K562 (cell line): ENCODE measurements at regions not wholly inside any gene's neighbourhood (a gene's known extent, or its start where the extent isn't known, plus 50 kb on each side); places are given as distances from the start of the nearest gene placed in this dataset.

ENCODE experiments used
- ATAC-seq: fragments of 200-7000 bp; cut with Tn5 transposase; 3 replicates; pipeline ENCODE4 v1.9.1; 2020; ENCODE audit warnings: moderate library complexity
- BruUV-seq: library from RNA; stranded (reverse); fragments of 400-500 nt; replicated peaks from 2 replicates; lab custom pipeline; 2021; lab: Mats Ljungman, UMichigan
- CTCF ChIA-PET: fragments of 300-600 bp; formaldehyde crosslinking; extraction: SDS; loops from one replicate; lab custom pipeline; 2021; ENCODE audit warnings: low intra/inter-chr PET ratio; lab: Yijun Ruan, JAX
- POLR2A ChIA-PET: fragments of 300-600, 350-650 bp; sonication (Branson Sonifier 250); formaldehyde crosslinking; extraction: SDS; loops from one replicate; lab custom pipeline; 2021; ENCODE audit warnings: antibody characterized with exemption, inconsistent platforms; lab: Yijun Ruan, JAX
- DNase-seq, 4 experiments: peaks; one replicate each; pipeline versions ENCODE4 v3.0.0 to v3.0.0-alpha.2; 2011 to 2018; ENCODE audit warnings: low spot score in 3 of 4, mixed read lengths in 3 of 4; ENCODE audit errors: extremely low read depth in 1 of 4
- FAIRE-seq: peaks from 2 replicates; lab custom pipeline; 2011; peaks lifted over from hg19 to GRCh38; lab: Jason Lieb, UNC
- H2AFZ ChIP-seq: 2 replicates; pipeline ENCODE4 v1.6.0; 2011; ENCODE audit warnings: low read depth, low read length, control low read depth, inconsistent platforms
- H3K27ac ChIP-seq: fragments of 200-600 bp; 3 replicates; pipeline ENCODE4 v1.8.0; 2011; ENCODE audit warnings: low read depth, mild to moderate bottlenecking, control low read depth, inconsistent platforms, low read length, moderate library complexity, mixed read lengths; ENCODE audit errors: extremely low read depth
- H3K27me3 ChIP-seq, 2 experiments: fragments of 300-600 bp in 1 of 2; 2 replicates in 1 of 2; 3 replicates in 1 of 2; pipeline versions ENCODE4 v1.6.0 to v1.8.0; 2011; ENCODE audit warnings: inconsistent platforms in 2 of 2, low read length in 2 of 2, mild to moderate bottlenecking in 1 of 2, mixed read lengths in 1 of 2, moderate library complexity in 1 of 2; ENCODE audit not compliant: control insufficient read depth in 2 of 2, insufficient read depth in 2 of 2
- H3K36me3 ChIP-seq: fragments of 300-600 bp; 3 replicates; pipeline ENCODE4 v1.8.0; 2011; ENCODE audit warnings: mild to moderate bottlenecking, low read length, inconsistent platforms; ENCODE audit not compliant: control insufficient read depth, insufficient read depth
- H3K4me1 ChIP-seq, 2 experiments: fragments of 200-600 bp in 1 of 2; replicated peaks in 1 of 2; 2 replicates in 1 of 2; 3 replicates in 1 of 2; pipeline versions ENCODE4 v1.5.1 to v1.8.0; 2011; ENCODE audit warnings: inconsistent platforms in 2 of 2, low read length in 2 of 2, mild to moderate bottlenecking in 1 of 2, mixed read lengths in 1 of 2, moderate library complexity in 1 of 2; ENCODE audit not compliant: control insufficient read depth in 2 of 2, insufficient read depth in 2 of 2
- H3K4me2 ChIP-seq: 2 replicates; pipeline ENCODE4 v1.6.1; 2011; ENCODE audit warnings: low read length, control low read depth, inconsistent platforms, mixed read lengths; ENCODE audit not compliant: insufficient read depth
- H3K4me3 ChIP-seq: fragments of 200-600 bp; sonication (generic), shearing (Covaris generic); 2 replicates; pipeline ENCODE4 v1.5.1; 2016; ENCODE audit warnings: control low read depth, inconsistent platforms
- H3K79me2 ChIP-seq: fragments of 200-600 bp; 3 replicates; pipeline ENCODE4 v1.8.0; 2011; ENCODE audit warnings: low read length, inconsistent platforms; ENCODE audit not compliant: control insufficient read depth, insufficient read depth
- H3K9ac ChIP-seq, 2 experiments: 2 replicates each; pipeline versions ENCODE4 v1.6.0 to v1.6.1; 2011; ENCODE audit warnings: low read depth in 2 of 2, low read length in 2 of 2, control low read depth in 1 of 2, inconsistent platforms in 1 of 2, mild to moderate bottlenecking in 1 of 2, mixed read lengths in 1 of 2; ENCODE audit not compliant: insufficient read depth in 1 of 2
- H3K9me1 ChIP-seq: one replicate; pipeline ENCODE4 v1.6.0; 2011; ENCODE audit warnings: inconsistent platforms, mild to moderate bottlenecking, low read length, moderate library complexity; ENCODE audit not compliant: control insufficient read depth, insufficient read depth
- H3K9me3 ChIP-seq: replicated peaks from 2 replicates; pipeline ENCODE4 v1.5.1; 2011; ENCODE audit warnings: low read depth, low read length, inconsistent platforms; ENCODE audit not compliant: control insufficient read depth, insufficient read depth
- H4K20me1 ChIP-seq: replicated peaks from 2 replicates; pipeline ENCODE4 v1.6.1; 2011; ENCODE audit warnings: low read length, inconsistent platforms, mixed read lengths; ENCODE audit not compliant: control insufficient read depth, insufficient read depth
- ATF3 ChIP-seq, 2 experiments: fragments of 450-650 bp in 1 of 2; sonication (generic) in 1 of 2; formaldehyde crosslinking in 1 of 2; IDR thresholded peaks in 1 of 2; conservative IDR thresholded peaks in 1 of 2; 2 replicates each; pipeline versions ENCODE4 v1.6.1 to v1.8.1; 2016 to 2023; ENCODE audit warnings: mild to moderate bottlenecking in 2 of 2, moderate library complexity in 2 of 2, inconsistent platforms in 1 of 2, missing genetic modification reagents in 1 of 2
- MTA1 ChIP-seq: fragments of 450-650 bp; IDR thresholded peaks from 2 replicates; pipeline ENCODE4 v1.6.1; 2017; ENCODE audit warnings: borderline replicate concordance
- POLR2H ChIP-seq: IDR thresholded peaks from 2 replicates; pipeline ENCODE4 v1.6.1; 2016; ENCODE audit warnings: missing genetic modification characterization, low read depth, mild to moderate bottlenecking, control low read depth, missing compliant biosample characterization, moderate library complexity
- POLR3G ChIP-seq: IDR thresholded peaks from 2 replicates; pipeline ENCODE4 v1.6.1; 2011; ENCODE audit not compliant: insufficient read length, insufficient replicate concordance; ENCODE audit errors: extremely low read depth
- RBM39 ChIP-seq: fragments of 200-400 bp; formaldehyde crosslinking; optimal IDR thresholded peaks from 2 replicates; pipeline ENCODE3; 2018; ENCODE audit warnings: low read depth, low read length
- THRA ChIP-seq: fragments of 450-650 bp; IDR thresholded peaks from 2 replicates; pipeline ENCODE4 v1.6.1; 2017; ENCODE audit warnings: mild to moderate bottlenecking, moderate library complexity
- YY1 ChIP-seq, 3 experiments: IDR thresholded peaks; 2 replicates each; pipeline ENCODE4 v1.6.1; 2011; ENCODE audit warnings: low read length in 2 of 3, mild to moderate bottlenecking in 2 of 3, moderate library complexity in 2 of 3, borderline replicate concordance in 1 of 3, control low read depth in 1 of 3, low read depth in 1 of 3; ENCODE audit not compliant: insufficient read depth in 3 of 3, insufficient replicate concordance in 2 of 3, control insufficient read depth in 1 of 3, insufficient read length in 1 of 3; ENCODE audit errors: extremely low read depth in 1 of 3
- ZNF444 ChIP-seq: fragments of 250-450 bp; sonication (Bioruptor Pico); IDR thresholded peaks from 2 replicates; pipeline ENCODE4 v1.4.0; 2020; ENCODE audit warnings: mild to moderate bottlenecking, moderate library complexity
- WGBS: fragments of 100-300 bp; shearing (Covaris generic); methylation state at CpG from one replicate; pipeline ENCODE4 v1.1.6; 2016; ENCODE audit warnings: low coverage, mixed read lengths; ENCODE audit not compliant: insufficient coverage; ENCODE audit errors: missing lambda C conversion rate; 5-methylcytosine and 5-hydroxymethylcytosine counted together
- in situ Hi-C: fragments of 300-500 bp; cut with MboI; formaldehyde crosslinking; loops from 4 replicates; pipeline ENCODE4 v1.15.0; 2018; ENCODE audit warnings: inconsistent platforms, mixed read lengths
- intact Hi-C: fragments of 100-400 bp; cut with micrococcal nuclease; formaldehyde crosslinking; loops from 2 replicates; pipeline ENCODE4 v1.14.2; 2022

- POLR2A ChIA-PET, result interaction anchor here (0.6 kb wide), 1 partner anchor 60 kb away, joined by 3 read pairs; no protein-coding TSS in a partner anchor
- H3K36me3 ChIP-seq, result no peaks in the 10 kb centered on the region
- H4K20me1 ChIP-seq, result peaks cover 3% of the 10 kb centered on the region; the same call in 1 of the 2 replicates
- WGBS, result 2% methylated on average over 3 of the region's 3 CpGs
- no peak overlapping the region for H3K4me2 ChIP-seq
- no peaks in the 10 kb centered on the region for H3K9me1 ChIP-seq
- H3K9ac ChIP-seq, result no peak overlapping the region
- CTCF ChIA-PET, result interaction anchor here (0.6 kb wide), 1 partner anchor 164 kb away, joined by 3 read pairs; no protein-coding TSS in a partner anchor
- TF ChIP-seq RBM39 (no peak), YY1 (IDR thresholded peaks at IDR 0.05; ENCODE audit: borderline replicate concordance in 1 of 3, control insufficient read depth in 1 of 3, extremely low read depth in 1 of 3, insufficient read depth in 3 of 3, insufficient read length in 1 of 3, insufficient replicate concordance in 2 of 3, low read depth in 1 of 3, low read length in 2 of 3) (no peak), POLR2H (tag) (no peak), ATF3 (IDR thresholded peaks at IDR 0.05) (no peak), ATF3 (CRISPR knock-in tag; conservative IDR thresholded peaks at IDR 0.05) (no peak), THRA (no peak), MTA1 (no peak), ZNF444 (CRISPR knock-in tag) (no peak), POLR3G (no peak)
- no peaks in the 10 kb centered on the region for H3K9me3 ChIP-seq
- H2AFZ ChIP-seq, result no peak overlapping the region
- H3K27ac ChIP-seq, result no peak overlapping the region
- no peaks in the 10 kb centered on the region; a peak in 1 of 5 replicates for H3K27me3 ChIP-seq
- no TSS peak for BruUV-seq
- no peak overlapping the region for H3K4me3 ChIP-seq
- H3K4me1 ChIP-seq, result no peaks in the 10 kb centered on the region
- intact Hi-C loops (loop anchor here (5.0 to 10.0 kb wide), 2 partner anchors 345 to 508 kb away; partner anchors contain the start of gene IER5), in situ Hi-C loops (no loop called here)
- DNase-seq (no peak), ATAC-seq (no peak), FAIRE-seq (no peak)
- H3K79me2 ChIP-seq, result no peaks in the 10 kb centered on the region
Observed at GRCh38 chr1:181429462-181429861, 53.9 kb upstream of the CACNA1E start.
